ENCODE measurements at regions not wholly inside any gene's neighbourhood (a gene's known extent, or its start where the extent isn't known, plus 50 kb on each side); places are given as distances from the start of the nearest gene placed in this dataset.
"Not testable (repeated sequence)": the region's sequence is repeated elsewhere in the genome, so short reads cannot be mapped to it uniquely, and the experiment has no call there.

DNA sequence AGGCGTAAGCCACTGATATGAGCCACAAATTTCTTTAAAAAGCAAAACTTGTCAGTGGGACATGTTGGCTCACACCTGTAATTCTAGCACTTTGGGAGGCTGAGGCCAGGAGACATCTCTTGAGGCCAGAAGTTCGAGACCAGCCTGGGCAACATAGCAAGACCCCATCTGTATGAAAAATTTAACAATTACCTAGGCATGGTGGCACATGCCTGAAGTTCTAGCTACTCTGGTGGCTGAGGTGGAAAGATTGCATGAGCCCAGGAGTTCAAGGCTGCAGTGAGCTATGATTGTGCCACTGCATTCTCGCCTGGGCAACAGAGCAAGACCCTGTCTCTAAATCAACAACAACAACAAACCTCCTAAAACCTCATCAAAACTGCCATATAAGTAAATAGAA lies 147.6 kb upstream of the BARHL2 start:
- intact Hi-C loops (cut with DNase I) = no loop called here
- TF ChIP-seq POLR2A (IDR thresholded peaks at IDR 0.05) (no peak), EP300 (IDR thresholded peaks at IDR 0.05) (no peak), POLR2AphosphoS5 (IDR thresholded peaks at IDR 0.05) (no peak)
- TF ChIP-seq, protein P1, sequence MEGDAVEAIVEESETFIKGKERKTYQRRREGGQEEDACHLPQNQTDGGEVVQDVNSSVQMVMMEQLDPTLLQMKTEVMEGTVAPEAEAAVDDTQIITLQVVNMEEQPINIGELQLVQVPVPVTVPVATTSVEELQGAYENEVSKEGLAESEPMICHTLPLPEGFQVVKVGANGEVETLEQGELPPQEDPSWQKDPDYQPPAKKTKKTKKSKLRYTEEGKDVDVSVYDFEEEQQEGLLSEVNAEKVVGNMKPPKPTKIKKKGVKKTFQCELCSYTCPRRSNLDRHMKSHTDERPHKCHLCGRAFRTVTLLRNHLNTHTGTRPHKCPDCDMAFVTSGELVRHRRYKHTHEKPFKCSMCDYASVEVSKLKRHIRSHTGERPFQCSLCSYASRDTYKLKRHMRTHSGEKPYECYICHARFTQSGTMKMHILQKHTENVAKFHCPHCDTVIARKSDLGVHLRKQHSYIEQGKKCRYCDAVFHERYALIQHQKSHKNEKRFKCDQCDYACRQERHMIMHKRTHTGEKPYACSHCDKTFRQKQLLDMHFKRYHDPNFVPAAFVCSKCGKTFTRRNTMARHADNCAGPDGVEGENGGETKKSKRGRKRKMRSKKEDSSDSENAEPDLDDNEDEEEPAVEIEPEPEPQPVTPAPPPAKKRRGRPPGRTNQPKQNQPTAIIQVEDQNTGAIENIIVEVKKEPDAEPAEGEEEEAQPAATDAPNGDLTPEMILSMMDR (IDR thresholded peaks at IDR 0.05) = no peak
- WGBS, 2 donors = 85 to 93% methylated on average over 3 of the region's 3 CpGs
- Histone ChIP-seq H3K36me3 (no peaks in the 10 kb centered on the region), H3K4me1 (no peaks in the 10 kb centered on the region), H3K27ac (no peak overlapping the region), H3K27me3 (no peaks in the 10 kb centered on the region), H3K9me3 (no peaks in the 10 kb centered on the region), H3K4me3 (no peak overlapping the region)
- DNase-seq = no peak

DNA sequence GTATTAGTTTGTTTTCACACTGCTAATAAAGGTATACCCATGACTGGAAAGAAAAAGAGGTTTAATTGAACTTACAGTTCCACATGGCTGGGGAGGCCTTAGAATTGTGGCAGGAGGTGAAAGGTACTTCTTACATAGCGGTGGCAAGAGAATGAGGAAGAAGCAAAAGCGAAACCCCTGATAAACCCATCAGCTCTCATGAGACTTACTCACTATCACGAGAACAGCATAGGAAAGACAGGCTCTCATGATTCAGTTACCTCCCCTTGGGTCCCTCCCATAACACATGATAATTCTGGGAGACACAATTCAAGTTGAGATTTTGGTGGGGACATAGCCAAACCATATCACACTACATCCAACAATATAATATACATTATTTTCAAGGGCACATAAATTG lies 145.7 kb upstream of the BARHL2 start:
- Histone ChIP-seq H3K4me3 (no peak overlapping the region), H3K9me3 (no peaks in the 10 kb centered on the region), H3K27ac (no peak overlapping the region), H3K4me1 (no peaks in the 10 kb centered on the region), H3K36me3 (no peaks in the 10 kb centered on the region), H3K27me3 (no peaks in the 10 kb centered on the region)
- intact Hi-C loops (cut with DNase I) = no loop called here
- no peak for DNase-seq
- 86 to 88% methylated on average over 3 of the region's 3 CpGs for WGBS, 2 donors
- TF ChIP-seq POLR2A (IDR thresholded peaks at IDR 0.05) (no peak), EP300 (IDR thresholded peaks at IDR 0.05) (no peak), POLR2AphosphoS5 (IDR thresholded peaks at IDR 0.05) (no peak)
- TF ChIP-seq, protein P1 (IDR thresholded peaks at IDR 0.05) = no peak

- H3K4me3 ChIP-seq; H3K36me3 ChIP-seq; DNase-seq; H3K4me1 ChIP-seq; H3K27ac ChIP-seq; H3K9me3 ChIP-seq; H3K27me3 ChIP-seq; intact Hi-C loops (cut with DNase I): not testable (repeated sequence)
- WGBS, 2 donors = 85 to 92% methylated on average over 3 of the region's 3 CpGs
Observed at GRCh38 chr1:90861421-90861820, 144.3 kb upstream of the BARHL2 start.

GRCh38 chr1:90856463-90857007 lies 139.4 kb upstream of the BARHL2 start:
- no peak for DNase-seq
- intact Hi-C loops (cut with DNase I) = loop anchor here (10.0 kb wide), 1 partner anchor 308 kb away; no protein-coding TSS in a partner anchor
- H3K9me3 ChIP-seq = no peaks in the 10 kb centered on the region
- H3K27ac ChIP-seq = no peak overlapping the region
- no peak for TF ChIP-seq EP300 (IDR thresholded peaks at IDR 0.05)
- H3K36me3 ChIP-seq = no peaks in the 10 kb centered on the region
- peaks cover 0 to 6% (median 6%) of the 10 kb centered on the region in 4 donors for H3K4me1 ChIP-seq
- H3K27me3 ChIP-seq = no peaks in the 10 kb centered on the region
- H3K4me3 ChIP-seq = no peak overlapping the region
- 79 to 80% methylated on average over 7 of the region's 7 CpGs for WGBS, 2 donors

DNA sequence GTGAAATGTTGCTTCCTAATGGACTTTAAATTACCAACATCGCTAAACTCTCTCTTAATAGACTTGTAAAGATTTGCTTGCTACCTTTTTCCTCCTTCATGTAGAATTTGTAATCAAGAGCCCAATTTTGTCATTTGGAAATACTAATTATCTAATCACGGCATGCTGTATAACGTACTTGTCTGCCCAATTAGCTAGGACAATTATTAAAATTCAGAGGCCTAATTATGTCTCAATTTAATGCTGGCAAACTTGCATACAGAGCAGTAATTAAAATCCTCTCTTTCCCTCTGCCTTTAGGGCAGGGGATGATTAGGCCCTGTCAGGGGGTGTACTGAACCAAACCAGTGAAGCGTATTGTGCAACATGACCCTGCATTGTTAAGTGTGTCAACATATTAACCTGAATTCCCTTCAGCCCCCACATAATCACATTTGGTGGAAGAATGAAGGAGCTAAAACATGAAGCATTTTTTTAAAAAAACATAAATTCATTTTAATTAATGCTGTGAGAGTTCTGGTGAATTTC lies 137.4 kb upstream of the BARHL2 start:
- WGBS, 2 donors = 96% methylated on average over 4 of the region's 4 CpGs
- intact Hi-C loops (cut with DNase I) = loop anchor here (10.0 kb wide), 1 partner anchor 310 kb away; no protein-coding TSS in a partner anchor
- peaks cover 0 to 18% (median 10%) of the 10 kb centered on the region in 4 donors for H3K4me1 ChIP-seq

More for the DNA sequence above, 137.4 kb upstream of the BARHL2 start:
- Histone ChIP-seq H3K27me3 (no peaks in the 10 kb centered on the region), H3K36me3 (no peaks in the 10 kb centered on the region), H3K4me3 (no peak overlapping the region), H3K27ac (no peak overlapping the region), H3K9me3 (no peaks in the 10 kb centered on the region)
- DNase-seq = no peak
- TF ChIP-seq EP300 (IDR thresholded peaks at IDR 0.05) (no peak), POLR2A (IDR thresholded peaks at IDR 0.05) (no peak), POLR2AphosphoS5 (IDR thresholded peaks at IDR 0.05) (no peak)
- TF ChIP-seq, protein P1 (IDR thresholded peaks at IDR 0.05) = no peak
